SJSA1 (cell line): ENCODE measurements at regions not wholly inside any gene's neighbourhood (a gene's known extent, or its start where the extent isn't known, plus 50 kb on each side); places are given as distances from the start of the nearest gene placed in this dataset.
"Not testable (repeated sequence)": the region's sequence is repeated elsewhere in the genome, so short reads cannot be mapped to it uniquely, and the experiment has no call there.

ENCODE experiments used
- DNase-seq, 2 experiments: peaks; one replicate each; pipeline ENCODE4 v3.0.0-alpha.2; 2015 to 2020; ENCODE audit warnings: low spot score in 2 of 2, low read depth in 1 of 2
- H3K27ac ChIP-seq: fragments of 250-450 bp; sonication (Bioruptor Pico); 2 replicates; pipeline ENCODE4 v1.5.1; 2020; ENCODE audit warnings: mild to moderate bottlenecking, moderate library complexity
- H3K27me3 ChIP-seq: fragments of 250-450 bp; sonication (Bioruptor Pico); replicated peaks from 2 replicates; pipeline ENCODE4 v1.5.1; 2020; ENCODE audit warnings: mild to moderate bottlenecking, moderate library complexity
- H3K36me3 ChIP-seq: fragments of 250-450 bp; sonication (Bioruptor Pico); 2 replicates; pipeline ENCODE4 v1.5.1; 2020; ENCODE audit warnings: mild to moderate bottlenecking
- H3K4me1 ChIP-seq: fragments of 250-450 bp; sonication (Bioruptor Pico); replicated peaks from 2 replicates; pipeline ENCODE4 v1.6.1; 2021; ENCODE audit warnings: mild to moderate bottlenecking
- H3K4me3 ChIP-seq: fragments of 250-450 bp; sonication (Bioruptor Pico); 2 replicates; pipeline ENCODE4 v1.5.1; 2020; ENCODE audit warnings: mild to moderate bottlenecking
- H3K9me3 ChIP-seq: fragments of 250-450 bp; sonication (Bioruptor Pico); replicated peaks from 2 replicates; pipeline ENCODE4 v1.5.1; 2020; ENCODE audit warnings: mild to moderate bottlenecking

DNA sequence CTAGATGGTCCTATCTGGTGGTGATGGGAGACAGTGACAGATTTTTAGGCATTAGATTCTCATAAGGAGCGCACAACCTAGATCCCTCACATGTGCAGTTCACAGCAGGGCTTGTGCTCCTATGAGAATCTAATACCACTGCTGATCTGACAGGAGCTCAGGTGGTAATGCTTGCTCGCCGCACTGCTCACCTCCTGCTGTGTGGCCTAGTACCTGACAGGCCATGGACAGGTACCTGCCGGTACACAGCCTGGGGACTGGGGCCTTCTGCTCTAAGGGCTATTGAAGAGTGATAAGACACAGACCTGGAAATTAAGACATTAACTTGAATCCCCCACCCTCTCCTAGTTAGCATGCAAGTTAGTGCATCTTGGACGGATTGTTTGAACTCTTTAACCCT is 64.4 kb downstream of the KLRB1 start:
- not testable (repeated sequence) for H3K27me3 ChIP-seq, DNase-seq, H3K36me3 ChIP-seq, H3K4me3 ChIP-seq, H3K9me3 ChIP-seq, H3K27ac ChIP-seq, H3K4me1 ChIP-seq

DNA sequence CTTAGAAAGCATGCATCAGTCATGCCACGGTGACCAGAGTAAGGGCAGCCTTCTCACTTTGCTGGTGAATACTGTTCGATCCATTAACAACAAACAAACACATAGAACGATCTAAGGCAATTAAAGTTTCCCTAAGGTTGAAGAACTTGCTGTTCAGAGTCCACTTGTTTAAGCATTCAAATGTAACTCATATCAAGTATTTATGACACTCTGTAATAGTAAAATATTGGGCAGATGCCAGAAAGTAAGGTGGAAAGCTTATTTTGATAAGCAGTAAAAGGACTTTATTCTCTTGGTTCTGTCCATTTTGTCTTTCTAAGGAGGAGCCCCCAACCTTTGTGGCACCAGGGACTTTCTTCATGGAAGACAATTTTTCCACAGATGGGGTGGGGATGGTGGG is 64.9 kb downstream of the KLRB1 start:
- not testable (repeated sequence) for DNase-seq

DNA sequence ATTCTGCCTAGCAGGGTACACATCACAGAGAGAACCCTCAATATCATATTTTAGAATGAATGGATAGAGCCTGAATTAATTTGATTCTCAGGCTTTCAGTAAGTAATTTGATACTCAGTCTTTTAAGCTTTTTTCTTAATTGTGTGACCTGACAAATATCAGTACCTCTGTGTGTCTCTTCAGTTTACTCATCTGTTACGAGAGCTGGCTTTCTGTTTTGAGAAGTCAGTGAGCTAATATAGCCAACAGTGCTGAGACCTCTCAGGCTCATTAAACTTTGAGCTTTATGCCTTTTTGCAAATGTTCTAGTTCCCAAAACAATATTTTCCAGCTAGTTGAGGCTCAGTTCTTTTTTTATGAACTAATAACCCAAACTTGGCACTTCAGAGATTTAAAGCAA is 91.8 kb downstream of the KLRB1 start:
- not testable (repeated sequence) for H3K36me3 ChIP-seq, H3K27me3 ChIP-seq, DNase-seq, H3K9me3 ChIP-seq, H3K4me3 ChIP-seq, H3K4me1 ChIP-seq, H3K27ac ChIP-seq

More for the DNA sequence above, 64.9 kb downstream of the KLRB1 start:
- not testable (repeated sequence) for H3K27ac ChIP-seq, H3K36me3 ChIP-seq, H3K27me3 ChIP-seq, H3K4me3 ChIP-seq, H3K9me3 ChIP-seq, H3K4me1 ChIP-seq

DNA sequence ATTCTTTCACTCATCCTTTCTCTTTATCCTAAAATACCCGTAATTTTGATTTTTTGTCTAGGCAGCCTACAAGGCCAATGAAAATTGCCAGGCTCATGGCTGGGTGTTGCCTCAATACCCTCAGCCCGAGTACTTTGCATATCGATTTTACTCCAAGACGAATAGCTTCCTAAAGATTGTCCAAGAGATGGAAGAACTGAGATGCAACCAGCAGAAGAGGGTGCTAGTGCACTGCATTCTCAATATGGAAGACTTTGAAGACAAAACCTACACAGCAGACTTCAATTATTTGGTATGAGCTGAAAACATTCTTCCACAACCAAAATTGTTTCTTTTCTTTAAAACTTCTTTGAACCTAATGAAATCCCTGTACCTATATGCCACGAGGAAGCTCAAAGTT is 95.0 kb downstream of the KLRB1 start:
- H3K4me1 ChIP-seq, DNase-seq, H3K27ac ChIP-seq: not testable (repeated sequence)

DNA sequence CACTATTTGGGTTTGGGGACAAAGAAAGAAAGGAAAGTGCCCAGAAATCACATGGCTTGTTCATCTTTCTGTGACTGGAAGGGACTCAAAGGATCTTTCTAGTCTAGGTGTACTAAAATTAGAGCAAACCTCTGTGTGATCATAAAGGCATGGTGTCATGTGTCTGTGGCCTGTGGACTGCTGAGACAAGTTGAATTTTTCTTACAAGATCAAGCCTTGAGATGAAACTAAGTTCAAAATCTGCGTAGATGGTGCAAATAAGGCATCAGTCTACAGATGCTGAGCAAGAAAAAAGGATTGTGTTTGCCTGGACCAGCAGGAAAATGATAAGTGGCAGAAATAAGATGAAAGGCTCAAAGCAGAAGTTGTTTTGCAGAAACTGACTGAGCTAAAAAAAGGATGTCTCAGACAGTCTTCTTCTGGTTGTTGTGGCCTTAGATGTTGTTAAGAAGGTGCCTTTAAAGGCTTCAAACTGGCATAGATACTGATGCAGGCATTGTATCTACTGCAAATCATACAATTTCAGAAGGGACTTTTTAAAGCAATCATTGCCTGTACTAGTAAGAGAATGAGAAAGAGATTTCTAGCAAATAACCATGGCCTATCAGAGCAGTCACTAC is 97.2 kb downstream of the KLRB1 start:
- not testable (repeated sequence) for H3K36me3 ChIP-seq

More for the DNA sequence above, 95.0 kb downstream of the KLRB1 start:
- not testable (repeated sequence) for H3K4me3 ChIP-seq, H3K36me3 ChIP-seq, H3K27me3 ChIP-seq, H3K9me3 ChIP-seq

DNA sequence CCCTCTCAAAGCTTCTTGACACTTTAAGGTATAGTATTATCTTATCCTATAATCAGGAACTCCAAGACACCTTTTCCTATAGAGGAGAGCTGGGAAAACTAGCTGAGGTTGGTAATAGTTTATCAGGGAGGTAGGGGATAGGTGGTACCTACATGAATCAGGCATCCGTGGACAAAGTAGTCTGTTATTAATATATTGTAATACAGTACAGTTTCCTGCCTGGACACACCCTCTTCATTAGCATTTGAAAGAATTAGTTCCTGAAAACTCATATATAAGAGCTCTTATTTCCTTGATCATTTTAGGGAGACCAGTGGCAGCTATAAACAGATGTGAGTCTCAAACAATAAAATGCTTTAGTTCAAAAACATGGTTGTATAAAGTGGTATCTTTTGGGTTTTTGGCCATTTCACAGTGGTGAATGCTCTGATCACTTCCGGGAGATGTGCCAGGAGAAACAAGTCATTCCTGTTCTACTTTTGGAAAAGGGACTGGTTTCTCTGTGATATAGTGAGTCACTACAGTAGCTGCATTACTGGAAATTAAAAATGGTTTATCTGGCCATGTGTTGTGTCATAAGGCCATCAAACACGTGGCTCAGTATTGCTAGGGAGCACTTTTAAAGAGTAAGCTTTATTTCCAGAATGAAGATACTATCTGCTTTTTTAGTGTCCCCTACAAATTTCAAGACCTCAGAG is 98.1 kb downstream of the KLRB1 start:
- Histone ChIP-seq H3K36me3 (no peaks in the 10 kb centered on the region), H3K27me3 (no peaks in the 10 kb centered on the region), H3K27ac (no peak overlapping the region), H3K9me3 (no peaks in the 10 kb centered on the region), H3K4me1 (no peaks in the 10 kb centered on the region), H3K4me3 (no peak overlapping the region)
- no peak for DNase-seq

More for the DNA sequence above, 97.2 kb downstream of the KLRB1 start:
- DNase-seq, H3K4me3 ChIP-seq, H3K4me1 ChIP-seq, H3K9me3 ChIP-seq, H3K27ac ChIP-seq, H3K27me3 ChIP-seq: not testable (repeated sequence)

DNA sequence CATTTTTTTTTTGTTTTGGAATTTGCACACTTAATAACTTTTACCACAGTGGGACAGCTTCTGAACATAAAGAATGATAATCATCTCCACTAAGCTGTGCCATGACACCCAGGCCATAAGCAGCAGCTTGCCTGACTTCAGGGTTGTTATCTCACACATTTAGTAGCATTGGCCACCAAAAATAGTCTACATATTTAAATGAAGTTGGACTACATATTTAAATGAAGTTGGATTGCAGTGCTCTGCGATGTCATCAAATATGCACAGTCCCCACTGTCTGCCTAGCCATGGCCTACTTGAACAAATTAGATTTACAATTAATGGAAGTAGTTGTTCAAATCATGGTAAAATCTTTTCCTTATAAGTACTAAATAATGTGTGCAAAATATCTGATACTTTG is 101.0 kb downstream of the KLRB1 start:
- no peaks in the 10 kb centered on the region for H3K36me3 ChIP-seq
- H3K4me3 ChIP-seq = no peak overlapping the region
- H3K27me3 ChIP-seq = no peaks in the 10 kb centered on the region
- DNase-seq = no peak
- no peaks in the 10 kb centered on the region for H3K4me1 ChIP-seq
- no peak overlapping the region for H3K27ac ChIP-seq
- H3K9me3 ChIP-seq = no peaks in the 10 kb centered on the region

DNA sequence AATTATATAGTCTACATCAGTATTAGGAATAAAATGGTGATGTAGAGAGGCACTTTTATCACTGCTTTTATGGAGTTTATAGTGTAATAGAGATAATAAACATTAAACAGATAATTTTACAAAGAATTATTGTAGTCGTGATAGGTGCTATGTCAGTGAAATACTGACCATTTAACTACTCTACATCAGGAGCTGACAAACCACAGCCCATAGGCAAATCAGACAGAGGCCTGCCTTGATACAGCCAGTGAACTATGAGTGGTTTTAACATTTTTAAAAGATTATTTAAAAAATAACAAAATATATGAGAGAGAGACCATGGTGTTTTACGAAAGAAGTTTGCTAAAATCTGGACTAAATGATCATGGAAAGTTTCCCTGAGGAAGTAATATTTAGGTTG is 104.3 kb downstream of the KLRB1 start:
- not testable (repeated sequence) for H3K27me3 ChIP-seq, DNase-seq, H3K4me3 ChIP-seq, H3K27ac ChIP-seq, H3K9me3 ChIP-seq, H3K36me3 ChIP-seq, H3K4me1 ChIP-seq

DNA sequence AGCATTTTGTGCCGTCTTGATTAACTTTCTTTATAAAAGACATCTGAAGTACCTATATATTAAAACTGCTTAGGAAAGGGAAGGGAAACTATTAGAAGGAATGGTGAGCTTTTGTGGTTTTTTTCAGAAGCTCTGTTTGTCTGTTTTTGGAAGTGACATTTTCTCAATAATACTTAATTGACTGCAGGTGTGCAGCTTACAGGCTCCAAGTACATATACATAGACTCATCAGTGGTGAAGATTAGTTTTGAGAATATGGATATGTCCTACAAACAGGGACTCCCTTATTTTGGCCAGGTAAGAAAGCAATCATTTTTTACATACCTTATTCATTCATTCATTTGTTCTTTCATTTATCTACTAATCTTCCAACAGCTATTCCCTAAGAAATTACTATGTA is 104.9 kb downstream of the KLRB1 start:
- H3K27ac ChIP-seq, H3K4me3 ChIP-seq, H3K9me3 ChIP-seq, DNase-seq, H3K4me1 ChIP-seq, H3K27me3 ChIP-seq, H3K36me3 ChIP-seq: not testable (repeated sequence)

DNA sequence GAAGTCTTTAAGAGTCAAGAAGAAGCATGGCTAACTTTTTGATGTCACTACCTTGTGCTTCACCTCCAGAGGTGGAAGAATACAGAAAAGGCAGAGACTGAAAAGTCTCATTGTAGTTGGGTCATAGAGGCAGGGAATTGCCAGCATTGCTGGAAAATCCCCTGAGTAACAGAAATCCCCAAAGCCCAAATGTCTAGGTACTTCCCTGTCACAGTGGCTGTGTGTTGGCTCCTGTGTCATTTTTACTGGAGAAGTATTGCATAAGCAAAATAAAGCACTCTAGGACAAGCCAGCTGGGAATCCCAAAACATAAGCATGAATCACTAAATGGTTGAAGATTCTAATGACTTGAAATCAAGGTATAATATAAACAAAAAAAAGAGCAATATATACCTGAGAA is 114.4 kb downstream of the KLRB1 start:
- not testable (repeated sequence) for DNase-seq, H3K4me3 ChIP-seq, H3K27me3 ChIP-seq, H3K4me1 ChIP-seq, H3K27ac ChIP-seq, H3K36me3 ChIP-seq, H3K9me3 ChIP-seq

DNA sequence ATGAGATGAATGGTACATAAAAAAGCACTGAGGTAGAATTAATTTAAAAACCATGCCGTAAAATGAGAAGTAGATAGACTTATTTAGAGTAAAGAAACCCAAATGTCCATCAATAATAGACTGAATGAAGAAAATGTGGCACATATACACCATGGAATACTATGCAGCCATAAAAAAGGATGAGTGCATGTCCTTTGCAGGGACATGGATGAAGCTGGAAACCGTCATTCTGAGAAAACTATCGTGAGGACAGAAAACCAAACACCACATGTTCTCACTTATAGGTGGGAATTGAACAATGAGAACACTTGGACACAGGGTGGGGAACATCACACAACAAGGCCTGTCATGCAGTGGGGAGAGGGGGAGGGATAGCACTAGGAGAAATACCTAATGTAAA is 126.4 kb downstream of the KLRB1 start:
- H3K9me3 ChIP-seq, H3K4me3 ChIP-seq, H3K27ac ChIP-seq, H3K36me3 ChIP-seq, DNase-seq, H3K4me1 ChIP-seq, H3K27me3 ChIP-seq: not testable (repeated sequence)

DNA sequence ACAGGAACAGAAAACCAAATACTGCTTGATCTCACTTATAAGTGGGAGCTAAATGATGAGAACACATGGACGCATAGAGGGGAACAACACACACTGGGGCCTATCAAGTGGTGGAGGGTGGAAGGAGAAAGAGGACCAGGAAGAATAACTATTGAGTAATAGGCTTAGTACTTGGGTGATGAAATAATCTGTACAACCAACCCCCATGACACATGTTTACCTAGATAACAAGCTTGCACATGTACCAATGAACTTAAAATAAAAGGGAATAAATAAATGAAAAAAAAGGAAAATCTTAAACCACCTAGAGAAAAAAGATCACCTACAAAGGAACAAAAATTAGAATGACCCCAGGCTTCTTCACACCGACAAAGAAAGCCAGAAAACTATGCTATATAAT is 133.5 kb downstream of the KLRB1 start:
- H3K4me3 ChIP-seq, DNase-seq, H3K9me3 ChIP-seq, H3K4me1 ChIP-seq, H3K27me3 ChIP-seq, H3K27ac ChIP-seq, H3K36me3 ChIP-seq: not testable (repeated sequence)

DNA sequence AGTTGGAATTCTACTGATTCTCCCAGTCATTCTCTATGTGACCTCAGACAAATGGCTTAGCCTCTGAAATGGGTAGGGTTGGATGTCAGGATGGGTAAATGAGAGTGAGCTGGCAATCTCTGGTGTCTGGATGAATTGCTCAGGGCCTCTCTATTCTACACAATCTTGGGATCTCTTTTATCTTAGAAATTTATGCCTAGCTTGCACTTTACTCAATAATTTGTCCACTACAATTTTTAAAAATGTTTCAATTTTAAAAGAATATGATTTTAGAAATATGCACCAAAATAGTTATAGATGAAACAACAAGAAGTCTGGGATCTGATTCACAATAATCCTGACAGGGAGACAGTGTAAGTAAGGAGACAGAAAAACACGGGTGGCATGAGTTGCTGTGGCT is 134.1 kb downstream of the KLRB1 start:
- H3K9me3 ChIP-seq, H3K4me1 ChIP-seq: not testable (repeated sequence)

DNA sequence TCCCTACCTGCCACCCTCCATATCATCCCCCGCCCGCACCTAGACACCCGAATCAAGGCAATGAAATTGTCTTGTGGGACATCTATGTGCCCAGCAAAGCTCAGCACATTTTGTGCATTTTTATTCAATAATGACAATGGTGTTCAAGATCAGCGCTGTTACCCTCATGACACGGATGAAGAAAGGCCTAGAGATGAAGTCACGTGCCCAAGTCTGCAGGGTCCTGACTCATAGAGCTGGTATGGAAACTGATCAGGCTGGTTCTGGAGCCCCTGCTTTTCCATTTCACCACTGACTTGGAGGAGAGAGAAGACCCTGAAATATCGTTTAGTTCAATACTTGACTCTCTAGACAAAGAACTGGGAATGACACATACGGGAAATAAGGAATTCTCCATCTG is 136.2 kb downstream of the KLRB1 start:
- not testable (repeated sequence) for DNase-seq, H3K9me3 ChIP-seq, H3K27ac ChIP-seq, H3K36me3 ChIP-seq, H3K4me1 ChIP-seq, H3K27me3 ChIP-seq, H3K4me3 ChIP-seq

More for the DNA sequence above, 134.1 kb downstream of the KLRB1 start:
- DNase-seq, H3K27me3 ChIP-seq, H3K4me3 ChIP-seq, H3K36me3 ChIP-seq, H3K27ac ChIP-seq: not testable (repeated sequence)

DNA sequence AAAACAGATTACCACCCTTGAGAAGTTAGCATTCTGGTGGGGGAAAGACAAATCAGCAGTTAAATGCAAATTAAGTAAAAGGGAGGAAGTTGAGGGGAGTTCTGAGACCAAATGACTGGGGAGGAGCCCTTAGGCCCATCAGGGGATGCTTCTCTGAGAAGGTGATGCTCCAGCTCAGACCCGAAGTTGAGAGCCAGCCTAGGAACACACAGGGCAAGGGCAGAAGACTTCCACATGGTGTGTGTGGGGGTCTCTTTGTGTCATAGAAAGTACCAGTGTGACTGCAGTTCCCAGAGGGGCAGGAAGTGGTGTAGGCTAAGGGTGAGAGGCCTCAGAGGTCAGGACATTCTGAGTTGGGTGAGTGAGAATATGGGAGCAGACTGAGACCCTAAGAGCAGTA is 137.3 kb downstream of the KLRB1 start:
- H3K27ac ChIP-seq, H3K9me3 ChIP-seq, H3K27me3 ChIP-seq, H3K36me3 ChIP-seq, H3K4me1 ChIP-seq, H3K4me3 ChIP-seq, DNase-seq: not testable (repeated sequence)
